ENCODE measurements at regions not wholly inside any gene's neighbourhood (a gene's known extent, or its start where the extent isn't known, plus 50 kb on each side); places are given as distances from the start of the nearest gene placed in this dataset.

DNA sequence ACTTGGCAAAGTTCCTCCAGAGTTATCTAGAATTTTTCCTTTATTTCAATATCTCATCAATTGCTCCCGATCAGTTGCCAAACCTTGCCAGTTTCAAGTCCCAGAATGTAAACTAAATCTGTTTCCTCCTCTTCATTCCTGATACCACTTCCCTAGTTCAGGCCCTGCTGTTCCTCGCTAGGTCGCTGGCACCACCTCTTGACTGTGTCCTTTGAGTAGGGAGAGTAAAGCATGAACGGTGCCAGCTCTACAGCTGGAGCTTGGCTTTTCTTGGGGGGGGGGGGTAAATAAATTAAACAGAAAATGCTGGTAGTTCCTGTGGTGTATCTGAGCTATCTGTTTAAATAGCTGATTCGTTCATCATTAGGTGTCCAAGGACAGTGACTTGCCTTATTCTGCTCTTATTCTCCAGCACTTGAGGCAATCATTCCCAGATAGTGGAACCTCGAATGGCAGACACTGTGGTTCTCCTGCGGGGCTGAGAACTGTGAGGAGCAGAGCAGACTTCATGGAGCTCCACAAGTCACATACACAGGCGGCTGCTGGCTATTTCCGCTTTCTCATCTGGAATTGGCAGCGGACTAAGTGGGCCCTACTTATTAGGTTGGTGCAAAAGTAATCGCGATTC, 168.3 kb upstream of the FAT1 start:
- H3K4me1 ChIP-seq (ENCODE audit: low read depth) = no peaks in the 10 kb centered on the region
- H3K36me3 ChIP-seq (ENCODE audit: low read depth) = no peaks in the 10 kb centered on the region
- TF ChIP-seq, protein P1, sequence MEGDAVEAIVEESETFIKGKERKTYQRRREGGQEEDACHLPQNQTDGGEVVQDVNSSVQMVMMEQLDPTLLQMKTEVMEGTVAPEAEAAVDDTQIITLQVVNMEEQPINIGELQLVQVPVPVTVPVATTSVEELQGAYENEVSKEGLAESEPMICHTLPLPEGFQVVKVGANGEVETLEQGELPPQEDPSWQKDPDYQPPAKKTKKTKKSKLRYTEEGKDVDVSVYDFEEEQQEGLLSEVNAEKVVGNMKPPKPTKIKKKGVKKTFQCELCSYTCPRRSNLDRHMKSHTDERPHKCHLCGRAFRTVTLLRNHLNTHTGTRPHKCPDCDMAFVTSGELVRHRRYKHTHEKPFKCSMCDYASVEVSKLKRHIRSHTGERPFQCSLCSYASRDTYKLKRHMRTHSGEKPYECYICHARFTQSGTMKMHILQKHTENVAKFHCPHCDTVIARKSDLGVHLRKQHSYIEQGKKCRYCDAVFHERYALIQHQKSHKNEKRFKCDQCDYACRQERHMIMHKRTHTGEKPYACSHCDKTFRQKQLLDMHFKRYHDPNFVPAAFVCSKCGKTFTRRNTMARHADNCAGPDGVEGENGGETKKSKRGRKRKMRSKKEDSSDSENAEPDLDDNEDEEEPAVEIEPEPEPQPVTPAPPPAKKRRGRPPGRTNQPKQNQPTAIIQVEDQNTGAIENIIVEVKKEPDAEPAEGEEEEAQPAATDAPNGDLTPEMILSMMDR (IDR thresholded peaks at IDR 0.05) = no peak
- intact Hi-C loops (cut with DNase I, micrococcal nuclease) = no loop called here
- H3K4me3 ChIP-seq = no peak overlapping the region
- no peak for DNase-seq
- no peak for ATAC-seq
- no peaks in the 10 kb centered on the region for H3K9me3 ChIP-seq

GRCh38 chr4:186898367-186898766, 174.7 kb upstream of the FAT1 start:
- H3K36me3 ChIP-seq (ENCODE audit: low read depth) = no peaks in the 10 kb centered on the region
- TF ChIP-seq, protein P1 (IDR thresholded peaks at IDR 0.05) = no peak
- no peak overlapping the region for H3K4me3 ChIP-seq
- DNase-seq (no peak), ATAC-seq (no peak)
- peaks cover 9% of the 10 kb centered on the region for H3K4me1 ChIP-seq (ENCODE audit: low read depth)
- intact Hi-C loops (cut with DNase I, micrococcal nuclease) = no loop called here
- no peaks in the 10 kb centered on the region for H3K9me3 ChIP-seq

DNA sequence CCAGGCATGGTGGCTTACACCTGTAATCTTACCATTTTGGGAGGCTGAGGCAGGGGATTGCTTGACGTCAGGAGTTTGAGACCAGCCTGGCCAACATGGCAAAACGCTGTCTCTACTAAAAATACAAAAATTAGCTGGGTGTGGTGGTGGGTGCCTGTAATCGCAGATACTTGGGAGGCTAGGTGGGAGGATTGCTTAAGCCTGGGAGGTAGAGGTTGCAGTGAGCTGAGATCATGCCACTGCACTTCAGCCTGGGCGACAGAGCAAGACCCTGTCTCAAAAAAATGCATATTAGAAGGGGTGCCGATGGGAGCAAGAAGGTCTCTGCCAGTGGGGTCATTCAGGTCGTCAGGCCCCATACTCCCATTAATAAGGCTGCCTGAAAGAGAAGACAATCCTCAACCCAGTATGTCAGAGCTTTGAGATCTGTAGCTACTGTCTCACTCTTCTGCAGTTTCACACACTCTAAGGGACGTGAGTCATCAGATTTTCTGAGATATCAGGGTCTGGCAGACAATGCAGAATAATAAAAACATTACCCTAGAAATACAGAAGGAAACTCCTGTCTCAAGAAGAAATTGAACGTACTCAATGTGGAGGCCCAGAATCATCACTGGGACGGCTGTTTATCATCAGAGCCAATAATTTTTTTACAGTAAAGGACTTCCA, 176.7 kb upstream of the FAT1 start:
- Histone ChIP-seq H3K4me1 (ENCODE audit: low read depth) (peaks cover 16% of the 10 kb centered on the region), H3K4me3 (no peak overlapping the region), H3K36me3 (ENCODE audit: low read depth) (no peaks in the 10 kb centered on the region), H3K9me3 (no peaks in the 10 kb centered on the region)
- TF ChIP-seq, protein P1 (IDR thresholded peaks at IDR 0.05) = no peak
- no peak for ATAC-seq
- intact Hi-C loops (cut with DNase I, micrococcal nuclease) = no loop called here
- DNase-seq = no peak

DNA sequence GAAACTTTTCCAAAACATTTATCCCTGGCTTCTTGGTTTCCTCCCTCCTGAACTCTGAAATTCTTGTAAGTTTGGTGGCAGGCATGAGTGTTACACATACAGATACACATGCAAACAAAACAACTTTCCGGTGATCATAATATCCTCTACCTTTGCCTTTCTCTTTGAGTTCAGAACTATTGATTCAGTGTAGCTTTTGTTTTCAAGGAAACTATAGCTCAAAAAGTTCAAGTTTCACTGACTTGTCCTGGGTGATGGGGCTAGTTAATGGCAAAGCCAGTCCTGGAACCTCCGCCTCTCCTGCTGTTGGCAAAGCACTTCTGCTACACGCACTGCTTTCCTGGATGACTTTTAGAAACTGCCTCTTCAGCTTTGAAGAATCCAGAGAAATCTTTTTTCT, 177.3 kb upstream of the FAT1 start:
- Histone ChIP-seq H3K4me3 (no peak overlapping the region), H3K4me1 (ENCODE audit: low read depth) (peaks cover 16% of the 10 kb centered on the region), H3K36me3 (ENCODE audit: low read depth) (no peaks in the 10 kb centered on the region), H3K9me3 (no peaks in the 10 kb centered on the region)
- intact Hi-C loops (cut with DNase I, micrococcal nuclease) = no loop called here
- peak; percentile 40 for ATAC-seq
- TF ChIP-seq, protein P1 (IDR thresholded peaks at IDR 0.05) = no peak
- DNase-seq = no peak

GRCh38 chr4:186901850-186902249, 178.2 kb upstream of the FAT1 start:
- peak; percentile 46 for ATAC-seq
- no peaks in the 10 kb centered on the region for H3K36me3 ChIP-seq (ENCODE audit: low read depth)
- peak in 1 of 3 donors; percentile 29 for DNase-seq

More at GRCh38 chr4:186901850-186902249, 178.2 kb upstream of the FAT1 start:
- Histone ChIP-seq H3K9me3 (no peaks in the 10 kb centered on the region), H3K4me1 (ENCODE audit: low read depth) (peaks cover 16% of the 10 kb centered on the region), H3K4me3 (no peak overlapping the region)
- TF ChIP-seq, protein P1 (IDR thresholded peaks at IDR 0.05) = no peak
- intact Hi-C loops (cut with DNase I, micrococcal nuclease) = no loop called here
